ENCODE measurements at regions not wholly inside any gene's neighbourhood (a gene's known extent, or its start where the extent isn't known, plus 50 kb on each side); places are given as distances from the start of the nearest gene placed in this dataset.

DNA sequence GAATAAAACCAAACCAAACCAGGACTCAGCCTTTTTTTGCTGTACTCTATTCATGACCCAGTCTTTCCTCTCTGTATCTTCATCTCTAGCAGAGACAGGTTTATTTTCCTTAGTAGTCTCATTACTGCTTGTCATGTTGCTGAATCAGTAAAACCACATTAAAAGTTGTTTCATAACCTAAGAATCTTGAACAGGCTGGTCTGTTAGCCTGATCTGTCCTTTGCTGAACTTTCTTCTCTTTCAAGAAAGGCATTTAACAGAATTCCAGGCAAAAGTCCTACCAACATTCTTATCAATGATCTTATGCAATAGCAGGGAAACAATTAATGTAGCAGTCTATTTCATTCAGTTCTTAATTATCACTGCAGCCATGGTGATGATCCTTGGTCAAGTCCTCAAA, 197.7 kb downstream of the CASP12 start:
- TF ChIP-seq TAF1 (IDR thresholded peaks at IDR 0.05; ENCODE audit: borderline replicate concordance, insufficient read depth, low read length) = no peak
- TF ChIP-seq POLR2AphosphoS5 (IDR thresholded peaks at IDR 0.05; ENCODE audit: low read depth, low read length) = no peak
